ENCODE measurements at regions not wholly inside any gene's neighbourhood (a gene's known extent, or its start where the extent isn't known, plus 50 kb on each side); places are given as distances from the start of the nearest gene placed in this dataset.
"Not testable (repeated sequence)": the region's sequence is repeated elsewhere in the genome, so short reads cannot be mapped to it uniquely, and the experiment has no call there.

GRCh38 chr4:79659308-79659870 lies 251.4 kb upstream of the GK2 start:
- TF ChIP-seq POLR2A, CTCF, EP300, POLR2AphosphoS5 (IDR thresholded peaks at IDR 0.05): not testable (repeated sequence)

Data from gastroesophageal sphincter (tissue), 3 donors.